ENCODE measurements at regions not wholly inside any gene's neighbourhood (a gene's known extent, or its start where the extent isn't known, plus 50 kb on each side); places are given as distances from the start of the nearest gene placed in this dataset.

GRCh38 chr18:51429644-51430043 lies 232.2 kb upstream of the MEX3C start:
- H3K4me3 ChIP-seq (ENCODE audit: low read depth, low read length), result no peak overlapping the region
- TF ChIP-seq CTCF (IDR thresholded peaks at IDR 0.05; ENCODE audit: low read depth, low read length, missing control alignments), result no peak
- no peak for DNase-seq (ENCODE audit: low read depth)

- no peak overlapping the region for H3K4me3 ChIP-seq (ENCODE audit: low read depth, low read length)
- DNase-seq (ENCODE audit: low read depth), result no peak
- no peak for TF ChIP-seq CTCF (IDR thresholded peaks at IDR 0.05; ENCODE audit: low read depth, low read length, missing control alignments)
These were observed 233.1 kb upstream of the MEX3C start for GRCh38 chr18:51430538-51430937.

GRCh38 chr18:51433296-51433695 lies 235.8 kb upstream of the MEX3C start:
- H3K4me3 ChIP-seq (ENCODE audit: low read depth, low read length), result no peak overlapping the region
- TF ChIP-seq CTCF (IDR thresholded peaks at IDR 0.05; ENCODE audit: low read depth, low read length, missing control alignments), result no peak
- no peak for DNase-seq (ENCODE audit: low read depth)

GRCh38 chr18:51433881-51434280 lies 236.4 kb upstream of the MEX3C start:
- TF ChIP-seq CTCF (IDR thresholded peaks at IDR 0.05; ENCODE audit: low read depth, low read length, missing control alignments), result no peak
- no peak overlapping the region for H3K4me3 ChIP-seq (ENCODE audit: low read depth, low read length)
- no peak for DNase-seq (ENCODE audit: low read depth)

- no peak for TF ChIP-seq CTCF (IDR thresholded peaks at IDR 0.05; ENCODE audit: low read depth, low read length, missing control alignments)
- DNase-seq (ENCODE audit: low read depth), result no peak
- no peak overlapping the region for H3K4me3 ChIP-seq (ENCODE audit: low read depth, low read length)
These were observed 240.1 kb upstream of the MEX3C start for GRCh38 chr18:51437280-51438271.

- TF ChIP-seq CTCF (IDR thresholded peaks at IDR 0.05; ENCODE audit: low read depth, low read length, missing control alignments), result no peak
- H3K4me3 ChIP-seq (ENCODE audit: low read depth, low read length), result no peak overlapping the region
- no peak for DNase-seq (ENCODE audit: low read depth)
These were observed 241.4 kb upstream of the MEX3C start for GRCh38 chr18:51438797-51439350.

Measured in GM12864 (cell line).